Neuronal stem cell (in vitro differentiated cells): ENCODE measurements at regions not wholly inside any gene's neighbourhood (a gene's known extent, or its start where the extent isn't known, plus 50 kb on each side); places are given as distances from the start of the nearest gene placed in this dataset.

Experiments
- DNase-seq: peaks from one replicate; pipeline ENCODE4 v3.0.0-alpha.2; 2013; ENCODE audit warnings: low spot score
- H2AFZ ChIP-seq: one replicate; pipeline ENCODE4 v1.6.1; 2013; ENCODE audit warnings: mild to moderate bottlenecking, low read length, inconsistent platforms
- H2AK5ac ChIP-seq: 2 replicates; pipeline ENCODE4 v1.6.1; 2013; ENCODE audit warnings: low read depth, mild to moderate bottlenecking, inconsistent platforms, low read length, moderate library complexity, mixed read lengths
- H2BK120ac ChIP-seq: 2 replicates; pipeline ENCODE4 v1.6.1; 2013; ENCODE audit warnings: low read depth, mild to moderate bottlenecking, inconsistent platforms, low read length, moderate library complexity, mixed read lengths
- H2BK12ac ChIP-seq: one replicate; pipeline ENCODE4 v1.6.1; 2013; ENCODE audit warnings: low read length, inconsistent platforms
- H2BK15ac ChIP-seq: 2 replicates; pipeline ENCODE4 v1.6.1; 2013; ENCODE audit warnings: mild to moderate bottlenecking, low read length, inconsistent platforms, mixed read lengths
- H2BK5ac ChIP-seq: one replicate; pipeline ENCODE4 v1.6.1; 2013; ENCODE audit warnings: inconsistent platforms, mild to moderate bottlenecking, low read length, moderate library complexity
- H3K14ac ChIP-seq: one replicate; pipeline ENCODE4 v1.6.1; 2013; ENCODE audit warnings: low read length, inconsistent platforms
- H3K18ac ChIP-seq: 2 replicates; pipeline ENCODE4 v1.6.1; 2013; ENCODE audit warnings: low read length, inconsistent platforms
- H3K23ac ChIP-seq: 2 replicates; pipeline ENCODE4 v1.6.1; 2013; ENCODE audit warnings: low read depth, mild to moderate bottlenecking, mixed read lengths, low read length, inconsistent platforms; ENCODE audit not compliant: poor library complexity
- H3K27ac ChIP-seq: replicated peaks from 3 replicates; pipeline ENCODE4 v1.5.1; 2013; ENCODE audit warnings: low read length, inconsistent platforms
- H3K27me3 ChIP-seq, 3 experiments: 2 replicates each; pipeline ENCODE4 v1.6.1; 2013; ENCODE audit warnings: low read length in 3 of 3, mild to moderate bottlenecking in 2 of 3, inconsistent platforms in 1 of 3, low read depth in 1 of 3, mixed read lengths in 1 of 3, moderate library complexity in 1 of 3; ENCODE audit not compliant: control insufficient read depth in 3 of 3, insufficient read depth in 3 of 3
- H3K36me3 ChIP-seq, 2 donors: replicated peaks in 1 of 2; 2 replicates each; pipeline ENCODE4 v1.6.1; 2013; ENCODE audit warnings: low read length in 2 of 2; ENCODE audit not compliant: control insufficient read depth in 2 of 2, insufficient read depth in 2 of 2
- H3K4ac ChIP-seq: 2 replicates; pipeline ENCODE4 v1.6.1; 2013; ENCODE audit warnings: inconsistent platforms, mild to moderate bottlenecking, low read length, moderate library complexity
- H3K4me1 ChIP-seq, 2 donors: 1 replicate in 1 of 2; 2 replicates in 1 of 2; pipeline ENCODE4 v1.6.1; 2013; ENCODE audit warnings: low read length in 2 of 2, low read depth in 1 of 2; ENCODE audit not compliant: control insufficient read depth in 2 of 2, insufficient read depth in 1 of 2
- H3K4me2 ChIP-seq: one replicate; pipeline ENCODE4 v1.6.1; 2013; ENCODE audit warnings: mild to moderate bottlenecking, low read length, inconsistent platforms; ENCODE audit not compliant: insufficient read depth, poor library complexity, severe bottlenecking
- H3K4me3 ChIP-seq, 2 donors: 2 replicates each; pipeline ENCODE4 v1.5.1; 2013; ENCODE audit warnings: low read length in 2 of 2, mild to moderate bottlenecking in 2 of 2, inconsistent platforms in 1 of 2, moderate library complexity in 1 of 2
- H3K79me1 ChIP-seq: one replicate; pipeline ENCODE4 v1.6.1; 2013; ENCODE audit warnings: low read depth, mild to moderate bottlenecking, inconsistent platforms, low read length, moderate library complexity
- H3K9ac ChIP-seq: one replicate; pipeline ENCODE4 v1.6.1; 2013; ENCODE audit warnings: mild to moderate bottlenecking, low read depth, low read length, inconsistent platforms; ENCODE audit not compliant: poor library complexity
- H3K9me3 ChIP-seq, 2 donors: replicated peaks in 1 of 2; 2 replicates each; pipeline versions ENCODE3 to v1.6.1; 2013; ENCODE audit warnings: low read length in 2 of 2, mild to moderate bottlenecking in 2 of 2, inconsistent platforms in 1 of 2, low read depth in 1 of 2, mixed read lengths in 1 of 2, moderate library complexity in 1 of 2; ENCODE audit not compliant: control insufficient read depth in 2 of 2, insufficient read depth in 1 of 2
- H4K8ac ChIP-seq: one replicate; pipeline ENCODE4 v1.6.1; 2013; ENCODE audit warnings: low read depth, mild to moderate bottlenecking, inconsistent platforms, low read length, moderate library complexity
- H4K91ac ChIP-seq: one replicate; pipeline ENCODE4 v1.6.1; 2013; ENCODE audit warnings: low read length, low read depth, mild to moderate bottlenecking, inconsistent platforms; ENCODE audit not compliant: poor library complexity
- WGBS, 2 donors: extraction: QIAGEN DNeasy Blood & Tissue Kit; methylation state at CpG; one replicate each; pipeline ENCODE4 v1.1.7; 2013; ENCODE audit warnings: missing lambda C conversion rate in 2 of 2, mixed read lengths in 1 of 2; ENCODE audit not compliant: insufficient read length in 2 of 2, insufficient replicate concordance in 1 of 2; ENCODE audit errors: extremely low coverage in 2 of 2; 5-methylcytosine and 5-hydroxymethylcytosine counted together

- no peaks in the 10 kb centered on the region for H3K27me3 ChIP-seq
- no peak overlapping the region for H3K14ac ChIP-seq
- no peak overlapping the region for H2AK5ac ChIP-seq
- no peaks in the 10 kb centered on the region for H3K79me1 ChIP-seq
- no peak overlapping the region for H2BK120ac ChIP-seq
- H2BK12ac ChIP-seq, result no peak overlapping the region
- H2BK15ac ChIP-seq, result no peak overlapping the region
- no peak overlapping the region for H3K4me2 ChIP-seq
- H3K4me3 ChIP-seq, result no peak overlapping the region
- H3K18ac ChIP-seq, result no peak overlapping the region
- H2BK5ac ChIP-seq, result no peak overlapping the region
- no peak for DNase-seq
- H3K9ac ChIP-seq, result no peak overlapping the region
- no peak overlapping the region for H3K27ac ChIP-seq
- H3K4me1 ChIP-seq, result no peaks in the 10 kb centered on the region
- H3K23ac ChIP-seq, result no peak overlapping the region
- WGBS, 2 donors, result no CpG with 5 or more reads among the region's 2 CpGs
- H3K36me3 ChIP-seq, result no peaks in the 10 kb centered on the region
- H2AFZ ChIP-seq, result no peak overlapping the region
- H3K9me3 ChIP-seq, result no peaks in the 10 kb centered on the region
- H3K4ac ChIP-seq, result no peak overlapping the region
- no peak overlapping the region for H4K91ac ChIP-seq
- no peak overlapping the region for H4K8ac ChIP-seq
Observed at GRCh38 chr14:28953973-28954372, 187.4 kb downstream of the FOXG1 start.

- no CpG with 5 or more reads among the region's 2 CpGs for WGBS, 2 donors
- Histone ChIP-seq H3K9me3 (peaks cover 0 to 3% of the 10 kb centered on the region in 2 donors), H3K14ac (no peak overlapping the region), H2AFZ (no peak overlapping the region), H3K4me1 (no peaks in the 10 kb centered on the region), H3K79me1 (no peaks in the 10 kb centered on the region), H2BK120ac (no peak overlapping the region), H3K4ac (no peak overlapping the region), H3K23ac (no peak overlapping the region), H4K91ac (no peak overlapping the region), H3K36me3 (no peaks in the 10 kb centered on the region), H4K8ac (no peak overlapping the region), H2AK5ac (no peak overlapping the region), H3K4me2 (no peak overlapping the region), H3K18ac (no peak overlapping the region), H2BK15ac (no peak overlapping the region), H3K27ac (no peak overlapping the region), H3K27me3 (no peaks in the 10 kb centered on the region), H2BK5ac (no peak overlapping the region), H3K4me3 (no peak overlapping the region), H3K9ac (no peak overlapping the region), H2BK12ac (no peak overlapping the region)
- no peak for DNase-seq
Observed at GRCh38 chr14:28966416-28967233, 200.0 kb downstream of the FOXG1 start.

- no peak overlapping the region for H3K27ac ChIP-seq
- no peak overlapping the region for H2BK120ac ChIP-seq
- H3K23ac ChIP-seq, result no peak overlapping the region
- peaks cover 0 to 2% of the 10 kb centered on the region in 2 donors for H3K9me3 ChIP-seq
- no peak overlapping the region for H2BK12ac ChIP-seq
- H3K79me1 ChIP-seq, result no peaks in the 10 kb centered on the region
- H3K4ac ChIP-seq, result no peak overlapping the region
- H3K14ac ChIP-seq, result no peak overlapping the region
- no peak overlapping the region for H2AFZ ChIP-seq
- H3K4me1 ChIP-seq, result no peaks in the 10 kb centered on the region
- H3K36me3 ChIP-seq, result no peaks in the 10 kb centered on the region
- WGBS, 2 donors, result no CpG with 5 or more reads among the region's 1 CpG
- H2AK5ac ChIP-seq, result no peak overlapping the region
- no peak overlapping the region for H3K9ac ChIP-seq
- H4K91ac ChIP-seq, result no peak overlapping the region
- no peak overlapping the region for H3K4me2 ChIP-seq
- H2BK15ac ChIP-seq, result no peak overlapping the region
- H3K27me3 ChIP-seq, result no peaks in the 10 kb centered on the region
- peak; percentile 11 for DNase-seq
- no peak overlapping the region for H4K8ac ChIP-seq
- no peak overlapping the region for H3K18ac ChIP-seq
- H3K4me3 ChIP-seq, result no peak overlapping the region
- H2BK5ac ChIP-seq, result no peak overlapping the region
Observed at GRCh38 chr14:28975084-28975483, 208.5 kb downstream of the FOXG1 start.

- Histone ChIP-seq H3K9me3 (no peaks in the 10 kb centered on the region), H2BK120ac (no peak overlapping the region), H2AK5ac (no peak overlapping the region), H3K27ac (no peak overlapping the region), H4K91ac (no peak overlapping the region), H2BK5ac (no peak overlapping the region), H3K4me3 (no peak overlapping the region), H3K14ac (no peak overlapping the region), H3K18ac (no peak overlapping the region), H3K27me3 (no peaks in the 10 kb centered on the region), H3K9ac (no peak overlapping the region), H3K4me2 (no peak overlapping the region), H3K4me1 (no peaks in the 10 kb centered on the region), H3K36me3 (no peaks in the 10 kb centered on the region), H4K8ac (no peak overlapping the region), H3K4ac (no peak overlapping the region), H2BK15ac (no peak overlapping the region), H2BK12ac (no peak overlapping the region), H3K79me1 (no peaks in the 10 kb centered on the region), H2AFZ (no peak overlapping the region), H3K23ac (no peak overlapping the region)
- DNase-seq, result no peak
- WGBS, 2 donors, result no CpG with 5 or more reads among the region's 2 CpGs
Observed at GRCh38 chr14:28982228-28982627, 215.6 kb downstream of the FOXG1 start.
